GM19328 (cell line): ENCODE measurements at regions not wholly inside any gene's neighbourhood (a gene's known extent, or its start where the extent isn't known, plus 50 kb on each side); places are given as distances from the start of the nearest gene placed in this dataset.

Experiments
- ATAC-seq: cut with Tn5 transposase; IDR thresholded peaks from one replicate; pipeline ENCODE4 v1.9.1; 2021; ENCODE audit warnings: mild to moderate bottlenecking, moderate library complexity; ENCODE audit not compliant: unreplicated experiment

DNA sequence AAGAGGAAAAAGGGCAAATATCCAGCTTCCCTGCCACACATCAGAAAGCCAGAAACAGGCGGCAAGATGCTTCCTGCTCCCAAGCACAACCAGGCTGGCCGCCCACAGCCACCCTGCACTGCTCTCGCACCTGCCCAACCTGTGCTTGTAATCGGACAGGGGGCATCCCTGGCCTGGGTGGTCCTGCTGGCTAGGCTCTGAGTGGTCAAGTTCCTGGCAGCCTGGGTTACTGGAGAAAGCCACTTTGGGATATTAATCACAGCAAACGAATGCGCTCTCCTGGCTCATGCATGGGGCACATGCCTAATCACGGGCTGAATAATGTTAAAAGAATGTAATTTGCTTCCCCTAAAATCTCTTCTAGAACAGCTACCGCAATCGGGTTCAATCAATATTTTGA, 442.4 kb downstream of the MCTP2 start:
- no peak for ATAC-seq

GRCh38 chr15:94674296-94674695, 442.9 kb downstream of the MCTP2 start:
- ATAC-seq, result no peak

- ATAC-seq, result no peak
Measured at GRCh38 chr15:94677202-94677790, 445.9 kb downstream of the MCTP2 start.

DNA sequence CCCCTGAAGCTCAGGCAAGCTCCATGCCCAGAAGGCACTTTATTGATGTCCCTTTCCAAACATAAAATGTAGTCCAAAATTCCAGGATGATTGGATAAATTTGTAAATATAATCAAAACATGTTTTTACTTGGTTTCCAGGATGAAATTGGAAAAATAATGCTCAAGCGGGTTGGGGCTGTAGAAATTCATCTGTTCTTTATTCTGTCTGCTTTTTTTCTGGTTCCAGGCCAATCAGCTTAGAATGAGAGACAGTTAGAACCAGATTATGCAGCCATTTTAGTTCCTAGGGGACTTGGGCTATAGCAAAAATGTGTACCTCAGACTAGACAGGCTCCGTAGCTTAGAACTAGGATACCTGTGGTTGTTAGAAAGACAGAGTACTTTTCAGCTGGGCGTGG, 450.8 kb downstream of the MCTP2 start:
- no peak for ATAC-seq

DNA sequence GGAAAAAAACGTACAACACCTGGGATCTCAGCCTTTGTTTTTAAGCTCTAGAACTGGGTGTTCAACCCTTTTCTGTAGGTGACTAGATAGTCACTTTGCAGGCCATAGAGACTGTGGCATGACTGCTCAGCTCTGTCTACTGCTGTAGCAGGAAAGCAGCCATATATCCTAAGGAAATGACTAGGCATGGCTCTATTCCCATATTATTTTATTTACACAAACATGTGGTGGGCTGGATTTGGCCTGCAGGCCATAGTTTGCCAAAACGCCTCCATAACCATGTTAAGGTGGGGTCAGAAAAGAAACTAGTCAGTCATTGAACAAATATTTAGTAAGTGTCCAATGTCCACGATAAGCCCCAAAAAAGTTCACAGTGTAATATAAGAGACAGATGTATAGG, 452.5 kb downstream of the MCTP2 start:
- ATAC-seq, result no peak

- ATAC-seq, result no peak
Measured at GRCh38 chr15:94691169-94691568, 459.8 kb downstream of the MCTP2 start.

- no peak for ATAC-seq
Measured at GRCh38 chr15:94692710-94693109, 461.3 kb downstream of the MCTP2 start.

DNA sequence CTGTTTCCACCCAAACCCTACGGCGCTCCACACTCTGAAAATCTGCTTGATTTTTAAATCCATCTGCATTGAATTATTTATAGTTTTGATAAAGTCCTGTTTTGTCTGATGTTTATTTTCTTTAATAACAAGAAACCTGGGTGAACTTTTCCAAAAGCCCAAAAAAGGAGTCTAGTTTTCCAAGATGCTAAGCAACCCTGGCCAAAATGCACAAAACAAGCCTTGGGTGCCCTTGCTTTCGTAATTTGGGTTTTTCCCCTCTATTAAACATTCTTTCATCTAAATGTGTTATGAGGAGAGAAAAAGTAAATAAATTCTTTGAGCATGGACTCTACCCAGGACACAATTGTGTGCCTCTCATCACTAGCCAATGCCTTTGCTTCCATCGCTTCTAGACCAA, 468.9 kb downstream of the MCTP2 start:
- ATAC-seq, result no peak

DNA sequence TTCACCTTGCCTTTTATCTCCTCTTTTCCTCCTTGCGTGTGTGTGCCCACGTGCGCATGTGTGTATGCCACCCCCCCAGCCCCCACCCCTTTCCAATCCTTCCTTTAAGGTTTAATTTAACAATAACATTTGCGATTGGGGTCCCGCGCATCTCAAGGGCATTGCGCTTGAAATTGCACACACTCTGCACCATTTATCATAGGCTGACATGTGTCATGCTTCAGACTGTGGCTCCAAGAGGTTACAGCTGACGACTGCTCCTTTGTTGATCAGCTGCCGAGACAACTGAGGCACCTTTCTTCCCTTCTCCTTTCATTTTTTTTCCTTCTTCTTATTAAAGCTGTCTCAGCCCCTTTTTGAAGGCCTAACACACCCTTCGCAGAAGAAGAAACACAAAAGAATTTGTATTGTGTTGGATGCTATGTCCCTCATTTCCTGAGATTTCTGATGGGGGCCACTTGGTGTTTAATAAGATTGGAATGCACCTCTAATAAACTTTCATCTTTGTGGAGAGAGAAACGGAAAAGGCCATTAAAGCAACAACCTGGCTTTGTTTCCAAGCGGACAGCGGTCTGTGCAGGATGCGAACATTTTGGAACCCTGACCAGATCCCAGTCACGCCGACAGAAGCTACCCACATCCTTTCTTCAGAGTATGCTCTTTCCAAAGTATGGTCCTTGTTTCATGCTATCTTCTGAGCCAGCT, 470.1 kb downstream of the MCTP2 start:
- no peak for ATAC-seq

GRCh38 chr15:94703596-94703995, 472.2 kb downstream of the MCTP2 start:
- ATAC-seq, result no peak

DNA sequence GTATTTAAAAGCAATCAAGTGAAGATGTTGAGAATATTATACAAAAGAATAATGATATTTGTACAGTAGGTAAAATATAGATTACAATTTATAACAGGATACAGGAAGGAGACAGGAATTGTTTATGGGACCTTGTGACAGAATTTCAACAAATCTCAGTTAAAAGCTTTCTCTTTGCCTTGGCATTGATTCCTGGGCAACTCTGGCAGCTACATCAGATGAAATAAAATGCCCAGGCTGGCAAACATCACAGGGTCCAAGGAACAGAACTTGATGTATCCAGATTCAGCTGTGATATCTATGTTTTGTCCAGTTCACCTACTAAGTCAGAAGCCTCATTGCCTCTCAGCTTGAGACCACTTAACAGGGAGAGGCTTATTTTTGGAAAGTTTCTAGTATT, 473.1 kb downstream of the MCTP2 start:
- ATAC-seq, result no peak

DNA sequence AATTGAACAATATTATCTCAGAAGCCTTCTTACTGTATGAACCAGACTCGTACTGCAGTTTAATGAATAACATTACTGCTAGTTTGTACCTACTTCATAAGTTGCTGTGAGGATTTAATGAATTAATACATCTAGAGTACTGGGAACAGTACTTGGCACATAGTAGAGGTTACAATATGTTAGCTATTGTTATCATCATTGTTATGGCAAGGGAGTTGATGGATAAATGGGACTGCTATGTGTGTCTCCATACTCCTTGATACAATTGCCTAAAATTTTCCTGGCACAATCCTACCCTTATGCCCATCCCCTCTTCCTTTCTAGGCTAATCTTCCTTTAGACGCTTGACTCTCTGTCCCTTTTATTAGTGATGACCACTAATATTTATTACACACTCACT, 473.6 kb downstream of the MCTP2 start:
- no peak for ATAC-seq

GRCh38 chr15:94709319-94709718, 478.0 kb downstream of the MCTP2 start:
- ATAC-seq, result no peak

DNA sequence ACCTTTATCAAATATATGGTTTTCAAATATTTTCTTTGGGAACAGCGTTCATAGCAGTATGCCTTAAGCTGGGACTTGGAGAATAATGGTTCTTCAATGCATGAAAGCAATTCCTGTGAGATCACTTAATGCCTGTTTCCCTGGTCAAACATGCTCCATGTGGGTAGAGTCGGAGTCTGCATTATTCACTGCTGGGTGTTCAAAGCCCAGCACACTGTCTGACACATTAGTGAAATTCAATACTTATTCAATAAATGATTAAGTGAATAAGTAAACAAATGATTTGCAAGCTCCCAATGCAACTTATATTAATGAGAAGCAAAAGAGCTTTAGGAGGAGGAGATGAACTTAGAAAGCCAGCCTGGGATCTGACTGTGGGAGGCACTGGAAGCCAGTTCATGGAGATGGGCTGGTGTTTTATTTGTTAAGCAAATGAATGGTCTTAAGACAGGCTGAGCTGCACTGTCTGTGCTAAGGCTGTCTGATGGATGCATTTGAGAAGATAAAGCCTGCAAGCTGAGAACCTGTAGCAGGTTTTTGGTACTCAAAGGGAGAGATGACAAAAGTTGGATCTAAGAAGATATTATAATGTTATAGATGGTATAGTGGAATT, 490.8 kb downstream of the MCTP2 start:
- no peak for ATAC-seq

- ATAC-seq, result no peak
Measured at GRCh38 chr15:94723801-94724200, 492.4 kb downstream of the MCTP2 start.

- no peak for ATAC-seq
Measured at GRCh38 chr15:94731286-94731685, 499.9 kb downstream of the MCTP2 start.

GRCh38 chr15:94734460-94734859, 503.1 kb downstream of the MCTP2 start:
- no peak for ATAC-seq

- ATAC-seq, result no peak
Measured at GRCh38 chr15:94736236-94736635, 504.9 kb downstream of the MCTP2 start.

GRCh38 chr15:94739639-94740038, 508.3 kb downstream of the MCTP2 start:
- ATAC-seq, result no peak

GRCh38 chr15:94740469-94740868, 509.1 kb downstream of the MCTP2 start:
- no peak for ATAC-seq

GRCh38 chr15:94743668-94744067, 512.3 kb downstream of the MCTP2 start:
- ATAC-seq, result no peak

DNA sequence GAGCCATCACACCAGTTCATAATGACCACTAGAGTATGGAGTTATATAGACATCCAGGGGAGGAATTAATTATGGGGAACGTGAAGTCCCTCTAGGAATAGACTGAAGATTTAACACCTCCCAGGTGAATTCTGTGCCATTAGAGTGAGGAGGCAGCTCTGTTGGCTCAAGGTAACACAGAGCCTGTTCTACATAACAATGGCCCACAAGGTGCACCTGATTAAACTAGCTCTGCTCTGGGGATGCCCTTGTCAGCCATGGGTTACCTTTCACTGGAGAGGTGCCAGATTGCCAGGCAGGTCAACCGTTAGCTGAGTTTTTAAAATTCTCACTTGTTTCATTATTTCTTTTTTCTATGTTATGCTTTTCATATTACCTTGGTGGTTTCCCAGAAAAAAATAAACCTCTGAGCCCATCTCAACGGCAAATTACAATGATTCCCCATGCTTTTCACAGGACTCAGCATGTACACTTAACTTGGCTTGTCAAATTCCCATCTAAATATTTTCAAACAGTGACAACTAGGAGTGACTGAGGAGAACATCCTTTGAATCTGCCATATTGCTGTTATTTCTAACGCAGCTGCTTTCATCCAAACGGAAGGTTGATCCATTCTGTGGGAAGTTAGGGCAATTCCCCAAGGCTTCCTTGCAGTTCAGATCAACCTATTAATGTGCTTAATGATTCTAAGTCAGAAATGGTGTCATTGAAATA, 512.9 kb downstream of the MCTP2 start:
- ATAC-seq, result no peak
